GM10266 (cell line): ENCODE measurements at regions not wholly inside any gene's neighbourhood (a gene's known extent, or its start where the extent isn't known, plus 50 kb on each side); places are given as distances from the start of the nearest gene placed in this dataset.

Experiments used
- DNase-seq: peaks from one replicate; pipeline ENCODE4 v3.0.0; 2012; ENCODE audit errors: extremely low spot score
- TF ChIP-seq, protein P1 (sequence below): IDR thresholded peaks from 2 replicates; pipeline ENCODE4 v1.5.1; 2012; ENCODE audit warnings: mild to moderate bottlenecking, low read depth; ENCODE audit not compliant: control insufficient read depth, insufficient read depth; ENCODE audit errors: missing control alignments

DNA sequence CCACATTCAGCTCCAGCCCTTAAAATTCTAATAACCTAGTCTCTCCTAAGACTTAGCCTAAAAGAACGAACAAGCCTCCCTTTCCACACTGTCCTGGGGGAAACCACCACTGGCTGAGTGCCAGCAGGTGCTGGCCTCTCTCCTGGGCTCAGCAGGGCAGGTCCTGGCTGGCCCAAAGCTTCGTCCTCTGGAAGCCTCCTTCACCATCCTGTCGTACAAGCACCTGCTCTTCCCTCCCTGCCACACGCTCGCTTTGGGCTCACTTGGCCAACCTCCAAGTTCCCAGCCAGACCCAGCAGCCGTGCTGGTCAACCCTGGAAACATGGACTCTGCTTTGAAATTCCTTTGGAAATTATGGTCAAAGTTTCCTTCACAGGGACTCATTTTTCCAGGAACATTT, 58.2 kb upstream of the SLC25A33 start:
- TF ChIP-seq, protein P1, sequence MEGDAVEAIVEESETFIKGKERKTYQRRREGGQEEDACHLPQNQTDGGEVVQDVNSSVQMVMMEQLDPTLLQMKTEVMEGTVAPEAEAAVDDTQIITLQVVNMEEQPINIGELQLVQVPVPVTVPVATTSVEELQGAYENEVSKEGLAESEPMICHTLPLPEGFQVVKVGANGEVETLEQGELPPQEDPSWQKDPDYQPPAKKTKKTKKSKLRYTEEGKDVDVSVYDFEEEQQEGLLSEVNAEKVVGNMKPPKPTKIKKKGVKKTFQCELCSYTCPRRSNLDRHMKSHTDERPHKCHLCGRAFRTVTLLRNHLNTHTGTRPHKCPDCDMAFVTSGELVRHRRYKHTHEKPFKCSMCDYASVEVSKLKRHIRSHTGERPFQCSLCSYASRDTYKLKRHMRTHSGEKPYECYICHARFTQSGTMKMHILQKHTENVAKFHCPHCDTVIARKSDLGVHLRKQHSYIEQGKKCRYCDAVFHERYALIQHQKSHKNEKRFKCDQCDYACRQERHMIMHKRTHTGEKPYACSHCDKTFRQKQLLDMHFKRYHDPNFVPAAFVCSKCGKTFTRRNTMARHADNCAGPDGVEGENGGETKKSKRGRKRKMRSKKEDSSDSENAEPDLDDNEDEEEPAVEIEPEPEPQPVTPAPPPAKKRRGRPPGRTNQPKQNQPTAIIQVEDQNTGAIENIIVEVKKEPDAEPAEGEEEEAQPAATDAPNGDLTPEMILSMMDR: no peak
- no peak for DNase-seq

DNA sequence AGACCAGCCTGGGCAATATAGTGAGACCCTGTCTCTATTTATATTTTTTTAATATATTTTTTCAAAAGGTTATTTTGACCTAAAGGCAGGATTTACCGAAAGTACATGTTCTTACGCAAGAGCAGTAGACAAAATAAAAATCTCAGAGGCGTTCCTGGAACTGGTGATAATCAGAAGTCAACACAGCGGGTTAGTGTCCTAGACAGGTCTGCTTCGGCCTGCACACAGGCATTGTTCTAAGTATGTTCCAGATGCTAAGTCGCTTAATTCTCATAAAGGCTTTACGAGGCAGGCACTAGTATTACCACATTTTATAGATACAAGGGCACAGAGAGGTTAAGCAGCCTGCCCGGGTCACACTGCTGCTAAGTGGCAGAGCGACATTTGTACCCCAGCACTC, 56.9 kb upstream of the SLC25A33 start:
- no peak for DNase-seq
- TF ChIP-seq, protein P1: no peak

DNA sequence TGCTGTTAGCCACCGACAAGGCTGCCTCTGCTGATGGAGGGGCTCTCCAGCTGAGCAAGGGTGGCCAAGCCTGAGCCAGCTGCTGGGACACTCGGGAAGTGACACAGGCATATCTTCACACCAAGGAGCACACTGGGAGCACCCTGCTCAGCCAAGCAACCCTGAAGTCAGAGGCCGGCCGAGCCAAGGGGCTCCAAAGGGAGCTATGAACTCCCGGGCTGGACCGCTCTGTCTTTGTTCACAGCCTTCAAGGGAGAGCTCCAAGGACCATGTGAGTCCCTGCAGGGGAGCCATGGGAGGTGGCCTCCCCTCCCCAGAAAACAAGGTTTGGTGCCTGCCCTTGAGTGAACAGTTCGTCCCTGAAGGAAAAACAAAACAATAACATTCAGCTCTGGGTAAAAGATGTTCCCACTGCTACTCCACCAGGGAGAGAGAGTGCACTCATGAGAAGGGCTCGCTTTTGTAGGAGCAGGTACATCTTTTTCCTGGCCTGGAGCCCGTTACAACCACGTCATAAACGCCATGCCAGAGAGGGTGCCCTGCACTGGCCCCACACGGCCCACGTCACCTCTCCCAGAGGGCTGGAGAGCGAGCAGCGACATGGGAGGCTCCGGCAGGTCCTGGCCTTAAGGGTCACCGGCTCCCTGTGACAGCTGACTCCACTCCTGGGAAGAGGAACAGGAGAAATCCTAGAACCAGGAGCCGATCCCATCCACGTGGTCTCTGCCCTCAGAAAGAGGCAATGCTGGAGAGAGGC, 56.3 kb upstream of the SLC25A33 start:
- TF ChIP-seq, protein P1: no peak
- DNase-seq: no peak

DNA sequence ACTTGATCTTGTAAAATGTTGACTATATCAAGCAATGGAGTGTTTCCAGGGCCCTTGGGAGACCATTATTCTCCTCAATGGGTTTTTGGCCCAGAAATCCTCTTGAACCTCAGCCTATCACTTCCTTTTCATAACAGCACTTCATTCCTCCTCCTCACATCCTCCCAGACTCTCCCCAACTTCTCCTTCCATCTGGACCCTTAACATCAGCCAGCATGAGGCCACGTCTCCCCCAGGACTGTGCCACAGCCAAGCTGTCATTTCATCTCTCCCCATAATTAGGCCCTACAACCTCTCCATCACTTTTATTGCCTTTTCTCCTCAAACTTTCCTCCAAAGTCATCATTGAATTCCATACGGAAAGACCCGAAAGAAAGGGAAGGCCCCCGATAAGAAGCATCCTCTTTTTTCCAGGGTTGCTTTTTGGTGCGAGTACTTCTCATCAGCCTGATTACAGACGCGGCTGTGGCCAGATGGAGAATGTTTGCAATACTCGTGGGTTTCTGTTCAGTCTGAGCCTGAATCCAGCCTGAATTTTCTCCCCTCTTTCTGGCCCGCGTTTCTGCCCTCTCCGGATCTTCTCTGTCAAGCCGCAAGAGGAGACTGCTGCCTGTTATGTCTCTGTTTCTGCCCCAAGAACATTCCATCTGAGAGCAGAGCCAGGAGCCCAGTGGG, 52.7 kb upstream of the SLC25A33 start:
- TF ChIP-seq, protein P1: no peak
- no peak for DNase-seq
